CD4-positive, alpha-beta T cell (primary cell): ENCODE measurements at regions not wholly inside any gene's neighbourhood (a gene's known extent, or its start where the extent isn't known, plus 50 kb on each side); places are given as distances from the start of the nearest gene placed in this dataset.

Experiments
- ATAC-seq: fragments of 200-7000 bp; cut with Tn5 transposase; one replicate; pipeline ENCODE4 v1.10.0; 2022; ENCODE audit warnings: mild to moderate bottlenecking; ENCODE audit not compliant: poor library complexity
- CTCF ChIA-PET: fragments of 350-600 bp; sonication (Branson Sonifier 250); formaldehyde crosslinking; loops from one replicate; lab custom pipeline; 2021; ENCODE audit warnings: antibody characterized with exemption, inconsistent platforms; lab: Charles Lee
- POLR2A ChIA-PET: fragments of 350-600 bp; sonication (Branson Sonifier 250); formaldehyde crosslinking; loops from one replicate; lab custom pipeline; 2021; ENCODE audit warnings: antibody characterized with exemption, inconsistent platforms; lab: Charles Lee
- DNase-seq, 14 experiments: peaks; one replicate each; pipeline ENCODE4 v3.0.0-alpha.2; 2013 to 2020; ENCODE audit warnings: mixed read lengths in 2 of 14
- H3K27ac ChIP-seq, 2 donors: one replicate each; pipeline versions ENCODE4 v1.5.1 to v1.7.0; 2013; ENCODE audit warnings: low read length in 2 of 2, low read depth in 1 of 2, mild to moderate bottlenecking in 1 of 2
- H3K27me3 ChIP-seq, 2 experiments: 1 replicate in 1 of 2; 2 replicates in 1 of 2; pipeline versions ENCODE4 v1.6.1 to v1.7.0; 2013; ENCODE audit warnings: low read length in 2 of 2, control low read depth in 1 of 2, mild to moderate bottlenecking in 1 of 2, moderate library complexity in 1 of 2; ENCODE audit not compliant: insufficient read depth in 2 of 2, control insufficient read depth in 1 of 2
- H3K36me3 ChIP-seq: one replicate; pipeline ENCODE4 v1.6.1; 2013; ENCODE audit warnings: low read length, control low read depth; ENCODE audit not compliant: insufficient read depth
- H3K4me1 ChIP-seq: one replicate; pipeline ENCODE4 v1.6.1; 2013; ENCODE audit warnings: low read length, control low read depth; ENCODE audit not compliant: insufficient read depth
- H3K4me3 ChIP-seq: one replicate; pipeline ENCODE4 v1.5.1; 2013; ENCODE audit warnings: mild to moderate bottlenecking, low read length, moderate library complexity
- H3K9me3 ChIP-seq, 2 experiments: 1 replicate in 1 of 2; 2 replicates in 1 of 2; pipeline versions ENCODE4 v1.6.1 to v1.7.0; 2013; ENCODE audit warnings: low read length in 2 of 2, mild to moderate bottlenecking in 2 of 2, control low read depth in 1 of 2, moderate library complexity in 1 of 2; ENCODE audit not compliant: control insufficient read depth in 1 of 2, insufficient read depth in 1 of 2
- H3K27ac Mint-ChIP-seq: one replicate; pipeline ENCODE4 v1.8.0; 2020; ENCODE audit warnings: mixed read lengths
- H3K27me3 Mint-ChIP-seq: one replicate; pipeline ENCODE4 v1.8.0; 2021; ENCODE audit warnings: mixed read lengths
- H3K36me3 Mint-ChIP-seq: one replicate; pipeline ENCODE4 v1.8.0; 2021; ENCODE audit warnings: low read depth, mixed read lengths
- H3K4me1 Mint-ChIP-seq: one replicate; pipeline ENCODE4 v1.8.0; 2021; ENCODE audit warnings: low read depth, mixed read lengths
- H3K4me3 Mint-ChIP-seq: one replicate; pipeline ENCODE4 v1.8.0; 2020; ENCODE audit warnings: mild to moderate bottlenecking, mixed read lengths
- H3K9me3 Mint-ChIP-seq: one replicate; pipeline ENCODE4 v1.8.0; 2020; ENCODE audit warnings: mixed read lengths
- intact Hi-C, 2 experiments: fragments of 100-400 bp; cut with DNase I in 1 of 2; cut with micrococcal nuclease in 1 of 2; formaldehyde crosslinking; loops; one replicate each; pipeline versions ENCODE4 v1.15.1 to v1.9.0; 2023 to 2025; cut with DNase I, micrococcal nuclease
- TF ChIP-seq, protein P1 (sequence below): fragments of 200-600 bp; IDR thresholded peaks from one replicate; pipeline ENCODE4 v1.8.0; 2022; ENCODE audit warnings: antibody characterized with exemption, mild to moderate bottlenecking

GRCh38 chr14:98792171-98792570 lies 479.8 kb downstream of the BCL11B start:
- Mint-ChIP-seq H3K9me3 (peaks cover 3% of the 10 kb centered on the region), H3K27me3 (no peaks in the 10 kb centered on the region), H3K36me3 (no peaks in the 10 kb centered on the region), H3K4me3 (no peak overlapping the region), H3K27ac (no peak overlapping the region), H3K4me1 (no peaks in the 10 kb centered on the region)
- no peak for ATAC-seq
- no peak overlapping the region for H3K4me3 ChIP-seq
- no peaks in the 10 kb centered on the region for H3K4me1 ChIP-seq
- H3K27ac ChIP-seq: no peak overlapping the region
- TF ChIP-seq, protein P1, sequence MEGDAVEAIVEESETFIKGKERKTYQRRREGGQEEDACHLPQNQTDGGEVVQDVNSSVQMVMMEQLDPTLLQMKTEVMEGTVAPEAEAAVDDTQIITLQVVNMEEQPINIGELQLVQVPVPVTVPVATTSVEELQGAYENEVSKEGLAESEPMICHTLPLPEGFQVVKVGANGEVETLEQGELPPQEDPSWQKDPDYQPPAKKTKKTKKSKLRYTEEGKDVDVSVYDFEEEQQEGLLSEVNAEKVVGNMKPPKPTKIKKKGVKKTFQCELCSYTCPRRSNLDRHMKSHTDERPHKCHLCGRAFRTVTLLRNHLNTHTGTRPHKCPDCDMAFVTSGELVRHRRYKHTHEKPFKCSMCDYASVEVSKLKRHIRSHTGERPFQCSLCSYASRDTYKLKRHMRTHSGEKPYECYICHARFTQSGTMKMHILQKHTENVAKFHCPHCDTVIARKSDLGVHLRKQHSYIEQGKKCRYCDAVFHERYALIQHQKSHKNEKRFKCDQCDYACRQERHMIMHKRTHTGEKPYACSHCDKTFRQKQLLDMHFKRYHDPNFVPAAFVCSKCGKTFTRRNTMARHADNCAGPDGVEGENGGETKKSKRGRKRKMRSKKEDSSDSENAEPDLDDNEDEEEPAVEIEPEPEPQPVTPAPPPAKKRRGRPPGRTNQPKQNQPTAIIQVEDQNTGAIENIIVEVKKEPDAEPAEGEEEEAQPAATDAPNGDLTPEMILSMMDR: no peak
- DNase-seq: no peak
- H3K36me3 ChIP-seq: no peaks in the 10 kb centered on the region
- intact Hi-C loops: no loop called here
- CTCF ChIA-PET: no interaction called here
- H3K9me3 ChIP-seq: peaks cover 0 to 6% of the 10 kb centered on the region in 2 experiments
- no peaks in the 10 kb centered on the region for H3K27me3 ChIP-seq
- POLR2A ChIA-PET: no interaction called here

DNA sequence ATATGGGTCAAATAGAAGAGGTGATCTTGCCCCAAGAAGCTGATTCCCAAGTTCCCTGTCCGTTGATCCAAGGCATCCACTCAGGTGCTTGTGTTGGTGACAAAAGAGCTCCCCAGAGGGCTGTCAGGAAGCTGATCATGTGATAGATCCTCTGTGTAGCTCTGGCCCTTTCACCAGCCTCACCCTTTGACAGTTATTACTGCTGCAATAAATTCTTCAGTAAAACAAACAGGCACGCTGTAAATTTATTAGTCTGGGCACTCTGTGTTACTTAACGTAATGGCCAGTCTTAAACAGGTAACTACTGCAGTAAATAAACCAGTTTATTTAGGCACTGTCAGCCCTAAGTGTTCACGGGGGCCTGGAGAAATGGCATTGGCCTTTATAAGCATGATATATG lies 473.9 kb downstream of the BCL11B start:
- ChIA-PET POLR2A (no interaction called here), CTCF (no interaction called here)
- H3K36me3 Mint-ChIP-seq: no peaks in the 10 kb centered on the region
- intact Hi-C loops: no loop called here
- Histone ChIP-seq H3K4me3 (no peak overlapping the region), H3K27me3 (no peaks in the 10 kb centered on the region), H3K36me3 (no peaks in the 10 kb centered on the region), H3K4me1 (no peaks in the 10 kb centered on the region), H3K9me3 (peaks cover 0 to 6% of the 10 kb centered on the region in 2 experiments), H3K27ac (no peak overlapping the region)
- H3K9me3 Mint-ChIP-seq: peaks cover 3% of the 10 kb centered on the region
- ATAC-seq: no peak
- H3K4me3 Mint-ChIP-seq: no peak overlapping the region
- TF ChIP-seq, protein P1: no peak
- no peak for DNase-seq
- H3K27ac Mint-ChIP-seq: no peak overlapping the region
- H3K4me1 Mint-ChIP-seq: peaks cover under 1% of the 10 kb centered on the region
- H3K27me3 Mint-ChIP-seq: no peaks in the 10 kb centered on the region

- CTCF ChIA-PET: no interaction called here
- Histone ChIP-seq H3K27me3 (no peaks in the 10 kb centered on the region), H3K9me3 (peaks cover 0 to 2% of the 10 kb centered on the region in 2 experiments), H3K4me3 (no peak overlapping the region), H3K4me1 (no peaks in the 10 kb centered on the region), H3K27ac (no peak overlapping the region), H3K36me3 (no peaks in the 10 kb centered on the region)
- Mint-ChIP-seq H3K27ac (no peak overlapping the region), H3K36me3 (no peaks in the 10 kb centered on the region), H3K4me1 (peaks cover 4% of the 10 kb centered on the region), H3K27me3 (no peaks in the 10 kb centered on the region), H3K9me3 (no peaks in the 10 kb centered on the region), H3K4me3 (no peak overlapping the region)
- POLR2A ChIA-PET: no interaction called here
- TF ChIP-seq, protein P1: no peak
- intact Hi-C loops: no loop called here
- no peak for ATAC-seq
- DNase-seq: no peak
Measured at GRCh38 chr14:98799891-98800290, 472.1 kb downstream of the BCL11B start.
